ENCODE measurements at regions not wholly inside any gene's neighbourhood (a gene's known extent, or its start where the extent isn't known, plus 50 kb on each side); places are given as distances from the start of the nearest gene placed in this dataset.
"Not testable (repeated sequence)": the region's sequence is repeated elsewhere in the genome, so short reads cannot be mapped to it uniquely, and the experiment has no call there.

DNA sequence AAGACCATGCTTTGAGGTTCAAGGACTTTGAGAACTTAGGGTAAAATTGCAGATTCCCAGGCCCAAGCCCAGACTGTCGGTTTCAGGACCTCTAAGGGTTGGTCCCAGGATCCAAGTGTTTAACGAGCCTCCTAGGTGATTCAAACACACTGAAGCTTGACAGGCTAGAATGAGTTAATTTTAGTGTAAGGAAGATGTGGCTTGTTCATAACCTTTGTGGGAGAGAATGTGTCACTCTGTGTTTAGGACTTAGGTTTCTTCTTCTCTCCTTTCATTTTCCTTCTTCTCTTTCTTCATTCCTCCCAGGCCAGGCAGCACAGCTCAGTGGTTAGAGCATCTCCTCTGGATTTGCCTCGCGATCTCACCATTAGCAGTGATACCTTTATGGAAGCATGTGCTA is 104.8 kb upstream of the KCNG1 start:
- no peak for ATAC-seq
- TF ChIP-seq TCF4 (CRISPR knock-in tag; IDR thresholded peaks at IDR 0.05; ENCODE audit: borderline replicate concordance), result no peak
- TF ChIP-seq CSDC2 (CRISPR knock-in tag; IDR thresholded peaks at IDR 0.05), result no peak
- TF ChIP-seq, protein P1, sequence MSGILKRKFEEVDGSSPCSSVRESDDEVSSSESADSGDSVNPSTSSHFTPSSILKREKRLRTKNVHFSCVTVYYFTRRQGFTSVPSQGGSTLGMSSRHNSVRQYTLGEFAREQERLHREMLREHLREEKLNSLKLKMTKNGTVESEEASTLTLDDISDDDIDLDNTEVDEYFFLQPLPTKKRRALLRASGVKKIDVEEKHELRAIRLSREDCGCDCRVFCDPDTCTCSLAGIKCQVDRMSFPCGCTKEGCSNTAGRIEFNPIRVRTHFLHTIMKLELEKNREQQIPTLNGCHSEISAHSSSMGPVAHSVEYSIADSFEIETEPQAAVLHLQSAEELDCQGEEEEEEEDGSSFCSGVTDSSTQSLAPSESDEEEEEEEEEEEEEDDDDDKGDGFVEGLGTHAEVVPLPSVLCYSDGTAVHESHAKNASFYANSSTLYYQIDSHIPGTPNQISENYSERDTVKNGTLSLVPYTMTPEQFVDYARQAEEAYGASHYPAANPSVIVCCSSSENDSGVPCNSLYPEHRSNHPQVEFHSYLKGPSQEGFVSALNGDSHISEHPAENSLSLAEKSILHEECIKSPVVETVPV (CRISPR knock-in tag; IDR thresholded peaks at IDR 0.05), result no peak
- TF ChIP-seq, protein P2, sequence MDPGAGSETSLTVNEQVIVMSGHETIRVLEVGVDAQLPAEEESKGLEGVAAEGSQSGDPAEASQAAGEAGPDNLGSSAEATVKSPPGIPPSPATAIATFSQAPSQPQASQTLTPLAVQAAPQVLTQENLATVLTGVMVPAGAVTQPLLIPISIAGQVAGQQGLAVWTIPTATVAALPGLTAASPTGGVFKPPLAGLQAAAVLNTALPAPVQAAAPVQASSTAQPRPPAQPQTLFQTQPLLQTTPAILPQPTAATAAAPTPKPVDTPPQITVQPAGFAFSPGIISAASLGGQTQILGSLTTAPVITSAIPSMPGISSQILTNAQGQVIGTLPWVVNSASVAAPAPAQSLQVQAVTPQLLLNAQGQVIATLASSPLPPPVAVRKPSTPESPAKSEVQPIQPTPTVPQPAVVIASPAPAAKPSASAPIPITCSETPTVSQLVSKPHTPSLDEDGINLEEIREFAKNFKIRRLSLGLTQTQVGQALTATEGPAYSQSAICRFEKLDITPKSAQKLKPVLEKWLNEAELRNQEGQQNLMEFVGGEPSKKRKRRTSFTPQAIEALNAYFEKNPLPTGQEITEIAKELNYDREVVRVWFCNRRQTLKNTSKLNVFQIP (CRISPR knock-in tag; IDR thresholded peaks at IDR 0.05; ENCODE audit: borderline replicate concordance, low read depth), result no peak
- TF ChIP-seq ZFP30 (CRISPR knock-in tag; IDR thresholded peaks at IDR 0.05), result no peak
- no peak for TF ChIP-seq SNAI2 (CRISPR knock-in tag; IDR thresholded peaks at IDR 0.05)

DNA sequence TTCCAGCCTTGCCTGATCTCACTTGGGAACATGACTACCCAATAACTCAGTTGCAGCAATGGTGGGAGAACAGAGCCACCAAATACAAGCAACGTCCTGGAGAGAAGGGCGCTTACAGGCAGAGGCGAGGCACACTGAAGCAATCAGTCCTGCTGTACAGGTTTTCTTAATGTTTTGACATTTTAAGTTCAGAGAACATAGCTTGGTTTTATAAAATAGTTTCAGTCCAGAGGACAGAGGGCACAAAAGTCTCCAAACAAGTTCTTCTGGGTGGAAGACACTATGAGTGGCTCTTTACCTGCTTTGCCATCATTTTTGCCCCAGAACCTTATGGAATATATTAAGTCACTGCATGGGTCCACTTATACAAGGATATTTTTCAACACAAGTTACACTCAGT is 103.4 kb upstream of the KCNG1 start:
- TF ChIP-seq ZFP3 (CRISPR knock-in tag; IDR thresholded peaks at IDR 0.05) (no peak), RARB (CRISPR knock-in tag; IDR thresholded peaks at IDR 0.05) (no peak), GLIS3 (CRISPR knock-in tag; IDR thresholded peaks at IDR 0.05) (no peak), ZNF70 (CRISPR knock-in tag; IDR thresholded peaks at IDR 0.05) (no peak), ISL1 (CRISPR knock-in tag; IDR thresholded peaks at IDR 0.05) (no peak), PPARA (CRISPR knock-in tag; IDR thresholded peaks at IDR 0.05; ENCODE audit: borderline replicate concordance) (no peak), ZFP30 (CRISPR knock-in tag; IDR thresholded peaks at IDR 0.05) (no peak), OSR1 (CRISPR knock-in tag; IDR thresholded peaks at IDR 0.05) (no peak), BACH2 (CRISPR knock-in tag; IDR thresholded peaks at IDR 0.05; ENCODE audit: borderline replicate concordance) (no peak), TCF4 (CRISPR knock-in tag; IDR thresholded peaks at IDR 0.05; ENCODE audit: borderline replicate concordance) (no peak), CSDC2 (CRISPR knock-in tag; IDR thresholded peaks at IDR 0.05) (no peak), ZC3H10 (CRISPR knock-in tag; IDR thresholded peaks at IDR 0.05) (no peak), ESRRG (CRISPR knock-in tag; IDR thresholded peaks at IDR 0.05) (no peak)
- TF ChIP-seq, protein P2 (CRISPR knock-in tag; IDR thresholded peaks at IDR 0.05; ENCODE audit: borderline replicate concordance, low read depth), result no peak
- TF ChIP-seq, protein P3, sequence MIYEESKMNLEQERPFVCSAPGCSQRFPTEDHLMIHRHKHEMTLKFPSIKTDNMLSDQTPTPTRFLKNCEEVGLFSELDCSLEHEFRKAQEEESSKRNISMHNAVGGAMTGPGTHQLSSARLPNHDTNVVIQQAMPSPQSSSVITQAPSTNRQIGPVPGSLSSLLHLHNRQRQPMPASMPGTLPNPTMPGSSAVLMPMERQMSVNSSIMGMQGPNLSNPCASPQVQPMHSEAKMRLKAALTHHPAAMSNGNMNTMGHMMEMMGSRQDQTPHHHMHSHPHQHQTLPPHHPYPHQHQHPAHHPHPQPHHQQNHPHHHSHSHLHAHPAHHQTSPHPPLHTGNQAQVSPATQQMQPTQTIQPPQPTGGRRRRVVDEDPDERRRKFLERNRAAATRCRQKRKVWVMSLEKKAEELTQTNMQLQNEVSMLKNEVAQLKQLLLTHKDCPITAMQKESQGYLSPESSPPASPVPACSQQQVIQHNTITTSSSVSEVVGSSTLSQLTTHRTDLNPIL (CRISPR knock-in tag; IDR thresholded peaks at IDR 0.05; ENCODE audit: low read depth), result no peak
- TF ChIP-seq, protein P4, sequence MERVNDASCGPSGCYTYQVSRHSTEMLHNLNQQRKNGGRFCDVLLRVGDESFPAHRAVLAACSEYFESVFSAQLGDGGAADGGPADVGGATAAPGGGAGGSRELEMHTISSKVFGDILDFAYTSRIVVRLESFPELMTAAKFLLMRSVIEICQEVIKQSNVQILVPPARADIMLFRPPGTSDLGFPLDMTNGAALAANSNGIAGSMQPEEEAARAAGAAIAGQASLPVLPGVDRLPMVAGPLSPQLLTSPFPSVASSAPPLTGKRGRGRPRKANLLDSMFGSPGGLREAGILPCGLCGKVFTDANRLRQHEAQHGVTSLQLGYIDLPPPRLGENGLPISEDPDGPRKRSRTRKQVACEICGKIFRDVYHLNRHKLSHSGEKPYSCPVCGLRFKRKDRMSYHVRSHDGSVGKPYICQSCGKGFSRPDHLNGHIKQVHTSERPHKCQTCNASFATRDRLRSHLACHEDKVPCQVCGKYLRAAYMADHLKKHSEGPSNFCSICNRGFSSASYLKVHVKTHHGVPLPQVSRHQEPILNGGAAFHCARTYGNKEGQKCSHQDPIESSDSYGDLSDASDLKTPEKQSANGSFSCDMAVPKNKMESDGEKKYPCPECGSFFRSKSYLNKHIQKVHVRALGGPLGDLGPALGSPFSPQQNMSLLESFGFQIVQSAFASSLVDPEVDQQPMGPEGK (CRISPR knock-in tag; IDR thresholded peaks at IDR 0.05; ENCODE audit: borderline replicate concordance), result no peak
- ATAC-seq, result no peak

DNA sequence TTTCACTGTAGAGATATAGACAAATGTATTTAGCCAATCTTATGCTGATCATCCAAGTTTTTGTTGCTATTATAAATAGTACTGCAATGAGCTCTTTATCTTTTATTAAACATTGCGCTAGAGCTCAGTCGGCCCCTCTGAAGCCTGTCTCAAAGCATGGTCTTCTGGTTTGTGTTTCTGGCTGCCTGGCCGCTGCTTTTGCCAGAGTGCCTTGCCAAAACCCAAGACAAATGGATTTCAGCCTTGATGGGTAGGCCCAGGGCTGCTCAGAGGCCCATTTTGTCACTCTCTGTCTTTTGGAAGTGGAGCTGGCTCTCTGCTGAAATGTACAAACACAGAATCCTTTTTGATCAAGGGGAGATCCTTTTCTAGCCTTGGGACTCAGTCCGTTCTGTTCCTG is 102.9 kb upstream of the KCNG1 start:
- TF ChIP-seq ZFP3 (CRISPR knock-in tag; IDR thresholded peaks at IDR 0.05), result no peak
- TF ChIP-seq, protein P4 (CRISPR knock-in tag; IDR thresholded peaks at IDR 0.05; ENCODE audit: borderline replicate concordance), result no peak
- ATAC-seq, result no peak

DNA sequence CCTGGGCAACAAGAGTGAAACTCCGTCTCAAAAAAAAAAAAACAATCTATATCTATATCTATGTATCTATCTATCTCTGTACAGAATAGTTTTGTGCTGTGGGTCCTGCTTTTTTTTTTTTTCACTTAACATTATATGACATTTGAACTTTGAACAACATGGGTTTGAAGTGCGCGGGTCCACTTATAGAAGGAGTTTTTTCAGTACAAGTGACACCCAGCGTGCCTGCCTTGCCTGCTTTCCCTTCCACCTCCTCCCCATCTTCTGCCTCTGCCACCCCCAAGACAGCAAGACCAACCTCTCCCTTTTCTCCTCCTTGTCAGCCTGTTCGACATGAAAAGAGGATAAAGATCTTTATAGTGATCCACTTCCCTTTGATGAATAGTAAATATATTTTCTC is 102.2 kb upstream of the KCNG1 start:
- ATAC-seq, result no peak
- no peak for TF ChIP-seq ESRRG (CRISPR knock-in tag; IDR thresholded peaks at IDR 0.05)
- TF ChIP-seq, protein P1 (CRISPR knock-in tag; IDR thresholded peaks at IDR 0.05), result no peak

DNA sequence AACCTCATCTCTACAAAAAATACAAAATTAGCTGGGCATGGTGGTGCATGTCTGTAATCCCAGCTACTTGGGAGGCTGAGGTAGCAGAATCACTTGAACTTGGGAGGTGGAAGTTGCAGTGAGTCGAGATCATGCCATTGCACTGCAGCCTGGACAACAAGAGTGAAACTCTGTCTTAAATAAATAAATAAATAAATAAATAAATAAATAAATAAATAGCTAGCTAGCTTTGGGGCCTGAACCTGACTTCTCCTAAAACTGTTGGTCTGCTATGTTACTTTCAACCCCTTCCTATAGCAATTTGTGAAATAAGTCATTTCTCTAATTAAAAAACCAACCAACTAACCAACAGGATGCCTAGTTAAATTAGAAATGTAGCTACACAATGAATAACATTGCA is 101.0 kb upstream of the KCNG1 start:
- ATAC-seq, result not testable (repeated sequence)

Measured in SK-N-SH treated with all-trans-retinoic acid at 6 μM for 48 hours (cell line).